PC-3 (cell line): ENCODE measurements at regions not wholly inside any gene's neighbourhood (a gene's known extent, or its start where the extent isn't known, plus 50 kb on each side); places are given as distances from the start of the nearest gene placed in this dataset.

Experiments used
- EZH2 ChIP-seq: fragments of 300-600 bp; sonication (generic); IDR thresholded peaks from one replicate; pipeline ENCODE4 v1.6.1; 2017; ENCODE audit warnings: antibody characterized with exemption, mild to moderate bottlenecking, low read length; ENCODE audit not compliant: unreplicated experiment
- EZH2phosphoT487 ChIP-seq: fragments of 300-600 bp; sonication (generic); IDR thresholded peaks from 2 replicates; pipeline ENCODE4 v1.6.1; 2018; ENCODE audit warnings: mild to moderate bottlenecking, antibody characterized with exemption, low read length, borderline replicate concordance
- TF ChIP-seq, protein P1 (sequence below): fragments of 300-600 bp; sonication (generic); conservative IDR thresholded peaks from 2 replicates; pipeline ENCODE4 v1.5.1; 2017; ENCODE audit warnings: antibody characterized with exemption, low read depth, mild to moderate bottlenecking, low read length

DNA sequence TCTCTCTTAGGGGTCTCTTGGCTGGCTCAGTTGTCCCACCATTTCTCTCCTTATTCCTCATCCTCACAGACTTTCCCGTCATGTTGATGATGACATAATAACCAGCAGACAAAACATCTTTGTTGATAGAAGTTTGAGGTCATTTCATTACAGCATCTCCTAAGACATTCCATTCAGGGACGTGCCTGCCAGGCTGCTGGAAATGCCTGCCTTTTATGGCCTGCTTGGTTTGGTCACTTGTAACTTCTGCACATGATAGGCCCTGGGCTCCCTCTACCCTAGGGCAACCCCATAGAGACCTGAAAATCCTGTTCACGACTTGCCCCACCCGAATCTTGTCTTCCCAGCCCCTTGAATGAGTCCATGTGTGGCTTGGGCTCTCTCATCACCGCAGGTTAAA is 81.7 kb downstream of the SDC1 start:
- TF ChIP-seq, protein P1, sequence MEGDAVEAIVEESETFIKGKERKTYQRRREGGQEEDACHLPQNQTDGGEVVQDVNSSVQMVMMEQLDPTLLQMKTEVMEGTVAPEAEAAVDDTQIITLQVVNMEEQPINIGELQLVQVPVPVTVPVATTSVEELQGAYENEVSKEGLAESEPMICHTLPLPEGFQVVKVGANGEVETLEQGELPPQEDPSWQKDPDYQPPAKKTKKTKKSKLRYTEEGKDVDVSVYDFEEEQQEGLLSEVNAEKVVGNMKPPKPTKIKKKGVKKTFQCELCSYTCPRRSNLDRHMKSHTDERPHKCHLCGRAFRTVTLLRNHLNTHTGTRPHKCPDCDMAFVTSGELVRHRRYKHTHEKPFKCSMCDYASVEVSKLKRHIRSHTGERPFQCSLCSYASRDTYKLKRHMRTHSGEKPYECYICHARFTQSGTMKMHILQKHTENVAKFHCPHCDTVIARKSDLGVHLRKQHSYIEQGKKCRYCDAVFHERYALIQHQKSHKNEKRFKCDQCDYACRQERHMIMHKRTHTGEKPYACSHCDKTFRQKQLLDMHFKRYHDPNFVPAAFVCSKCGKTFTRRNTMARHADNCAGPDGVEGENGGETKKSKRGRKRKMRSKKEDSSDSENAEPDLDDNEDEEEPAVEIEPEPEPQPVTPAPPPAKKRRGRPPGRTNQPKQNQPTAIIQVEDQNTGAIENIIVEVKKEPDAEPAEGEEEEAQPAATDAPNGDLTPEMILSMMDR = no peak
- no peak for TF ChIP-seq EZH2phosphoT487
- TF ChIP-seq EZH2 = no peak
